ENCODE measurements at regions not wholly inside any gene's neighbourhood (a gene's known extent, or its start where the extent isn't known, plus 50 kb on each side); places are given as distances from the start of the nearest gene placed in this dataset.

DNA sequence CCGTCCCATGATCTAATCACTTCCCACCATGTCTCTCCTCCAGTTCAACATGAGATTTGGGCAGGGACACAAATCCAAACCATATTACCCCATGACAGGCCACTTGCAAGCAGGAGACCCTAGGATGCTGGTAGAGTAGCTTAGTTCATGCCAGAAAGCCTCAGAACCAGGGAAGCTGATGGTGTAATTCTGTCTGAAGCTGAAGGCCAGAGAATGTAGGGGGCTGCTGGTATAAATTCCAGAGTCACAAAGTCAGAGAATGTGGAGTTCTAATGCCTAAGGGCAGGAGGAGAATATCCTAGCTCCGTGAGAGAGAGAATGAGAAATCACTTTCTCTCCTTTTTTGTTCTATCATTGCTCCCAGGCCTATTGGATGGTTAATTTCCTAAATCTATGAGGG, 90.3 kb upstream of the IMPG1 start:
- TF ChIP-seq CTCF (IDR thresholded peaks at IDR 0.05; ENCODE audit: control extremely low read depth in 1 of 3, insufficient read depth in 1 of 3, low read depth in 1 of 3, low read length in 3 of 3), result no peak
- TF ChIP-seq, protein P1, sequence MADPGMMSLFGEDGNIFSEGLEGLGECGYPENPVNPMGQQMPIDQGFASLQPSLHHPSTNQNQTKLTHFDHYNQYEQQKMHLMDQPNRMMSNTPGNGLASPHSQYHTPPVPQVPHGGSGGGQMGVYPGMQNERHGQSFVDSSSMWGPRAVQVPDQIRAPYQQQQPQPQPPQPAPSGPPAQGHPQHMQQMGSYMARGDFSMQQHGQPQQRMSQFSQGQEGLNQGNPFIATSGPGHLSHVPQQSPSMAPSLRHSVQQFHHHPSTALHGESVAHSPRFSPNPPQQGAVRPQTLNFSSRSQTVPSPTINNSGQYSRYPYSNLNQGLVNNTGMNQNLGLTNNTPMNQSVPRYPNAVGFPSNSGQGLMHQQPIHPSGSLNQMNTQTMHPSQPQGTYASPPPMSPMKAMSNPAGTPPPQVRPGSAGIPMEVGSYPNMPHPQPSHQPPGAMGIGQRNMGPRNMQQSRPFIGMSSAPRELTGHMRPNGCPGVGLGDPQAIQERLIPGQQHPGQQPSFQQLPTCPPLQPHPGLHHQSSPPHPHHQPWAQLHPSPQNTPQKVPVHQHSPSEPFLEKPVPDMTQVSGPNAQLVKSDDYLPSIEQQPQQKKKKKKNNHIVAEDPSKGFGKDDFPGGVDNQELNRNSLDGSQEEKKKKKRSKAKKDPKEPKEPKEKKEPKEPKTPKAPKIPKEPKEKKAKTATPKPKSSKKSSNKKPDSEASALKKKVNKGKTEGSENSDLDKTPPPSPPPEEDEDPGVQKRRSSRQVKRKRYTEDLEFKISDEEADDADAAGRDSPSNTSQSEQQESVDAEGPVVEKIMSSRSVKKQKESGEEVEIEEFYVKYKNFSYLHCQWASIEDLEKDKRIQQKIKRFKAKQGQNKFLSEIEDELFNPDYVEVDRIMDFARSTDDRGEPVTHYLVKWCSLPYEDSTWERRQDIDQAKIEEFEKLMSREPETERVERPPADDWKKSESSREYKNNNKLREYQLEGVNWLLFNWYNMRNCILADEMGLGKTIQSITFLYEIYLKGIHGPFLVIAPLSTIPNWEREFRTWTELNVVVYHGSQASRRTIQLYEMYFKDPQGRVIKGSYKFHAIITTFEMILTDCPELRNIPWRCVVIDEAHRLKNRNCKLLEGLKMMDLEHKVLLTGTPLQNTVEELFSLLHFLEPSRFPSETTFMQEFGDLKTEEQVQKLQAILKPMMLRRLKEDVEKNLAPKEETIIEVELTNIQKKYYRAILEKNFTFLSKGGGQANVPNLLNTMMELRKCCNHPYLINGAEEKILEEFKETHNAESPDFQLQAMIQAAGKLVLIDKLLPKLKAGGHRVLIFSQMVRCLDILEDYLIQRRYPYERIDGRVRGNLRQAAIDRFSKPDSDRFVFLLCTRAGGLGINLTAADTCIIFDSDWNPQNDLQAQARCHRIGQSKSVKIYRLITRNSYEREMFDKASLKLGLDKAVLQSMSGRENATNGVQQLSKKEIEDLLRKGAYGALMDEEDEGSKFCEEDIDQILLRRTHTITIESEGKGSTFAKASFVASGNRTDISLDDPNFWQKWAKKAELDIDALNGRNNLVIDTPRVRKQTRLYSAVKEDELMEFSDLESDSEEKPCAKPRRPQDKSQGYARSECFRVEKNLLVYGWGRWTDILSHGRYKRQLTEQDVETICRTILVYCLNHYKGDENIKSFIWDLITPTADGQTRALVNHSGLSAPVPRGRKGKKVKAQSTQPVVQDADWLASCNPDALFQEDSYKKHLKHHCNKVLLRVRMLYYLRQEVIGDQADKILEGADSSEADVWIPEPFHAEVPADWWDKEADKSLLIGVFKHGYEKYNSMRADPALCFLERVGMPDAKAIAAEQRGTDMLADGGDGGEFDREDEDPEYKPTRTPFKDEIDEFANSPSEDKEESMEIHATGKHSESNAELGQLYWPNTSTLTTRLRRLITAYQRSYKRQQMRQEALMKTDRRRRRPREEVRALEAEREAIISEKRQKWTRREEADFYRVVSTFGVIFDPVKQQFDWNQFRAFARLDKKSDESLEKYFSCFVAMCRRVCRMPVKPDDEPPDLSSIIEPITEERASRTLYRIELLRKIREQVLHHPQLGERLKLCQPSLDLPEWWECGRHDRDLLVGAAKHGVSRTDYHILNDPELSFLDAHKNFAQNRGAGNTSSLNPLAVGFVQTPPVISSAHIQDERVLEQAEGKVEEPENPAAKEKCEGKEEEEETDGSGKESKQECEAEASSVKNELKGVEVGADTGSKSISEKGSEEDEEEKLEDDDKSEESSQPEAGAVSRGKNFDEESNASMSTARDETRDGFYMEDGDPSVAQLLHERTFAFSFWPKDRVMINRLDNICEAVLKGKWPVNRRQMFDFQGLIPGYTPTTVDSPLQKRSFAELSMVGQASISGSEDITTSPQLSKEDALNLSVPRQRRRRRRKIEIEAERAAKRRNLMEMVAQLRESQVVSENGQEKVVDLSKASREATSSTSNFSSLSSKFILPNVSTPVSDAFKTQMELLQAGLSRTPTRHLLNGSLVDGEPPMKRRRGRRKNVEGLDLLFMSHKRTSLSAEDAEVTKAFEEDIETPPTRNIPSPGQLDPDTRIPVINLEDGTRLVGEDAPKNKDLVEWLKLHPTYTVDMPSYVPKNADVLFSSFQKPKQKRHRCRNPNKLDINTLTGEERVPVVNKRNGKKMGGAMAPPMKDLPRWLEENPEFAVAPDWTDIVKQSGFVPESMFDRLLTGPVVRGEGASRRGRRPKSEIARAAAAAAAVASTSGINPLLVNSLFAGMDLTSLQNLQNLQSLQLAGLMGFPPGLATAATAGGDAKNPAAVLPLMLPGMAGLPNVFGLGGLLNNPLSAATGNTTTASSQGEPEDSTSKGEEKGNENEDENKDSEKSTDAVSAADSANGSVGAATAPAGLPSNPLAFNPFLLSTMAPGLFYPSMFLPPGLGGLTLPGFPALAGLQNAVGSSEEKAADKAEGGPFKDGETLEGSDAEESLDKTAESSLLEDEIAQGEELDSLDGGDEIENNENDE (IDR thresholded peaks at IDR 0.05; ENCODE audit: insufficient replicate concordance, low read length), result no peak
- no peak for TF ChIP-seq TAF1 (IDR thresholded peaks at IDR 0.05; ENCODE audit: low read depth, low read length)
- no peak for TF ChIP-seq SRF (IDR thresholded peaks at IDR 0.05; ENCODE audit: low read depth, low read length)
- TF ChIP-seq HDAC2 (IDR thresholded peaks at IDR 0.05; ENCODE audit: borderline replicate concordance in 1 of 2, low read depth in 2 of 2, low read length in 2 of 2), result no peak
- TF ChIP-seq SIN3A (conservative IDR thresholded peaks at IDR 0.05 in 1 of 2, IDR thresholded peaks at IDR 0.05 in 1 of 2; ENCODE audit: low read depth in 1 of 2, low read length in 2 of 2), result no peak
- no peak for TF ChIP-seq CREB1 (IDR thresholded peaks at IDR 0.05)
- TF ChIP-seq ATF3 (IDR thresholded peaks at IDR 0.05; ENCODE audit: insufficient read depth, low read depth, low read length), result no peak
- no peak for TF ChIP-seq POU5F1 (IDR thresholded peaks at IDR 0.05; ENCODE audit: low read depth, low read length)
